ENCODE measurements at regions not wholly inside any gene's neighbourhood (a gene's known extent, or its start where the extent isn't known, plus 50 kb on each side); places are given as distances from the start of the nearest gene placed in this dataset.
A peak's percentile ranks its signal among the peaks of the same experiment; 100 is the strongest.

DNA sequence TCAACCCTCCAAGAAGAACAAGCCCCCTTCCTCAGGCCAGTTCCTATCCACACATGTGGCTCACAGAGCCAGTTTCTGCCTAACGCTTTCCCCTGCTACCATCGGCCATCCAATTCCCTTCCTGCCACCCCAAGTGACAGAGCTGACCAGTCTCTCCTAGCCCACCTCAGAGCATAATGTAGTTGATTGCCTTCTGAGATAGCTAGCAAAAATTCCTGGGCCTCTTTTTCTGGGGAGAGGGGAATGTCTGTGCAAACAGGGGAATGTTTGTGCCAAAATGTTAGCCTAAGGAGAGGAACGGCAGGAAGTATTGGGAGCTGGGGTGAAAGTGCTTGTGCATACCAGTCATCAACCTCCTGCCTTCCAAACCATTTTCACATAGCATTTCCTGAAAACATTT, 157.0 kb downstream of the PJA2 start:
- no peaks in the 10 kb centered on the region for H3K9me3 ChIP-seq (ENCODE audit: insufficient read depth in 2 of 2, low read depth in 1 of 2, low read length in 1 of 2)
- H3K27ac ChIP-seq (ENCODE audit: low read depth, low read length): no peak overlapping the region
- FAIRE-seq: no peak
- H3K4ac ChIP-seq (replicated peaks; ENCODE audit: insufficient read length, low read depth, low read length): no peak overlapping the region
- no peak overlapping the region for H3K18ac ChIP-seq (ENCODE audit: extremely low read depth, low read length)
- H4K5ac ChIP-seq (ENCODE audit: insufficient read length, low read depth, low read length): no peak overlapping the region
- H4K91ac ChIP-seq (replicated peaks; ENCODE audit: insufficient read length, low read length): no peak overlapping the region
- H4K8ac ChIP-seq (ENCODE audit: extremely low read depth, insufficient read depth, low read length): no peak overlapping the region; the same call in 1 of the 2 replicates
- no peaks in the 10 kb centered on the region; a peak in 1 of 8 replicates for H3K36me3 ChIP-seq (ENCODE audit: control insufficient read depth in 2 of 4, insufficient read depth in 4 of 4, low read length in 3 of 4)
- 0 out of 2 replicates have a peak overlapping the region, but pooled peaks have one; percentile 64 for H2BK12ac ChIP-seq (ENCODE audit: low read depth, low read length)
- WGBS, 2 experiments (ENCODE audit: extremely low coverage in 1 of 2, insufficient coverage in 1 of 2, insufficient read length in 1 of 2, insufficient replicate concordance in 2 of 2, low coverage in 1 of 2, low lambda C conversion rate in 2 of 2, missing lambda C conversion rate in 1 of 2): 93% methylated on average over 3 of the region's 3 CpGs; no CpG with 5 or more reads in 1 of the 2 experiments
- H2BK20ac ChIP-seq (ENCODE audit: low read length): no peak overlapping the region
- no peaks in the 10 kb centered on the region for H3K27me3 ChIP-seq (replicated peaks in 1 of 4; ENCODE audit: control insufficient read depth in 3 of 4, extremely low read depth in 1 of 4, insufficient read depth in 3 of 4, low read length in 3 of 4)
- H3K56ac ChIP-seq (replicated peaks; ENCODE audit: insufficient read length, low read depth, low read length): no peak overlapping the region
- ChIA-PET CTCF (ENCODE audit: partially characterized antibody) (interaction anchor here (0.7 to 1.0 kb wide), 2 partner anchors 13 to 78 kb away, joined by 3 read pairs; no protein-coding TSS in a partner anchor), POLR2A (ENCODE audit: partially characterized antibody) (no interaction called here)
- no peaks in the 10 kb centered on the region for H3K23me2 ChIP-seq (ENCODE audit: low read depth, low read length)
- H3K4me2 ChIP-seq (ENCODE audit: insufficient read depth in 1 of 2, low read depth in 2 of 2, low read length in 2 of 2): no peak overlapping the region
- H3K4me1 ChIP-seq (replicated peaks in 1 of 4; ENCODE audit: control insufficient read depth in 3 of 4, insufficient read depth in 4 of 4, low read length in 3 of 4): no peaks in the 10 kb centered on the region
- no peaks in the 10 kb centered on the region for H4K20me1 ChIP-seq (replicated peaks in 1 of 2; ENCODE audit: control insufficient read depth in 1 of 2, insufficient read depth in 2 of 2, low read length in 2 of 2)
- H2BK15ac ChIP-seq (ENCODE audit: low read length): no peak overlapping the region
- no peak overlapping the region for H3K4me3 ChIP-seq (ENCODE audit: extremely low read depth in 1 of 4, insufficient read depth in 2 of 4, low read depth in 3 of 4, low read length in 4 of 4)
- H3K79me2 ChIP-seq (ENCODE audit: control insufficient read depth in 1 of 2, insufficient read depth in 2 of 2, low read length in 2 of 2): no peaks in the 10 kb centered on the region
- H3K14ac ChIP-seq (ENCODE audit: insufficient read length): no peak overlapping the region
- no peak overlapping the region for H2AFZ ChIP-seq (ENCODE audit: low read length)
- no peak overlapping the region for H2BK5ac ChIP-seq (ENCODE audit: low read depth, low read length)
- H3K23ac ChIP-seq (ENCODE audit: insufficient read length): no peak overlapping the region
- no peak overlapping the region for H3K9ac ChIP-seq (replicated peaks in 1 of 4; ENCODE audit: extremely low read depth in 1 of 4, low read depth in 3 of 4, low read length in 3 of 4)
- no peak overlapping the region for H2BK120ac ChIP-seq (replicated peaks; ENCODE audit: low read depth, low read length)
- no peaks in the 10 kb centered on the region for H3K79me1 ChIP-seq (ENCODE audit: low read depth, low read length)
- no peak for DNase-seq (ENCODE audit: low read depth in 1 of 2, low spot score in 2 of 2)
- no peak overlapping the region for H2AK5ac ChIP-seq (ENCODE audit: low read depth, low read length)
- no peak for TF ChIP-seq TAF7 (optimal IDR thresholded peaks at IDR 0.05; ENCODE audit: borderline replicate concordance, low read depth, low read length)
- no peak for TF ChIP-seq SIX5 (IDR thresholded peaks at IDR 0.05; ENCODE audit: low read depth, low read length)
- no peak for TF ChIP-seq TCF12 (IDR thresholded peaks at IDR 0.05; ENCODE audit: low read depth, low read length)
- no peak for TF ChIP-seq CEBPB (IDR thresholded peaks at IDR 0.05; ENCODE audit: low read depth, low read length)
- no peak for TF ChIP-seq TEAD4 (IDR thresholded peaks at IDR 0.05; ENCODE audit: low read depth, low read length)
- TF ChIP-seq, protein P1, sequence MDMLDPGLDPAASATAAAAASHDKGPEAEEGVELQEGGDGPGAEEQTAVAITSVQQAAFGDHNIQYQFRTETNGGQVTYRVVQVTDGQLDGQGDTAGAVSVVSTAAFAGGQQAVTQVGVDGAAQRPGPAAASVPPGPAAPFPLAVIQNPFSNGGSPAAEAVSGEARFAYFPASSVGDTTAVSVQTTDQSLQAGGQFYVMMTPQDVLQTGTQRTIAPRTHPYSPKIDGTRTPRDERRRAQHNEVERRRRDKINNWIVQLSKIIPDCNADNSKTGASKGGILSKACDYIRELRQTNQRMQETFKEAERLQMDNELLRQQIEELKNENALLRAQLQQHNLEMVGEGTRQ (IDR thresholded peaks at IDR 0.05; ENCODE audit: low read length): no peak
- no peak for TF ChIP-seq RFX5 (IDR thresholded peaks at IDR 0.05; ENCODE audit: borderline replicate concordance, low read depth, low read length)
- no peak for TF ChIP-seq RXRA (IDR thresholded peaks at IDR 0.05; ENCODE audit: insufficient read depth, low read depth, low read length)
- TF ChIP-seq CTBP2 (IDR thresholded peaks at IDR 0.05; ENCODE audit: borderline replicate concordance, insufficient read depth, insufficient read length, low read length): no peak
- TF ChIP-seq GABPA (IDR thresholded peaks at IDR 0.05; ENCODE audit: borderline replicate concordance, insufficient read depth, low read length): no peak
- TF ChIP-seq RAD21 (IDR thresholded peaks at IDR 0.05 in 1 of 2, conservative IDR thresholded peaks at IDR 0.05 in 1 of 2; ENCODE audit: low read depth in 2 of 2, low read length in 2 of 2): no peak
- TF ChIP-seq SP1 (IDR thresholded peaks at IDR 0.05; ENCODE audit: low read depth, low read length): no peak
- no peak for TF ChIP-seq RNF2 (IDR thresholded peaks at IDR 0.05; ENCODE audit: borderline replicate concordance, low read depth, low read length, missing control alignments, poor library complexity, severe bottlenecking)
